ENCODE measurements at regions not wholly inside any gene's neighbourhood (a gene's known extent, or its start where the extent isn't known, plus 50 kb on each side); places are given as distances from the start of the nearest gene placed in this dataset.

GRCh38 chr11:104522123-104522522 lies 358.2 kb upstream of the PDGFD start:
- DNase-seq: no peak

DNA sequence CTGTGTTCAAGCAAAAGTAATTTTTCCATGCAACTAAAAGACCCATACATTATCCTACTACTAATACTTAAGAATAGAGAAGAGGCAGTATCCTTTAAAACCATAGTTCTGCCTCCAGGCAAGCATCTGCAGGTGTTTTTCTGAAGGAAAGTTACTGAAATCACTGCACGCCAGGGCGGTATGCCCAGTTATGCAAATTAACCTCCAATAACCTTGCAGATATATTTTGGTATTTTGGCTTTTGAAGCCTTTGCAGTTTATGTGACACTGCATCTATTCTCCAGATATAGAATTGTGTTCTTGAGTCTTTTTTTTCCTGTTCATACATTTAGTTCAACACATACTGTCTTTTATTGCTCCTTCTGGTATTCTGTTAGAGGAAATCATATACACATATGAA lies 346.2 kb upstream of the PDGFD start:
- DNase-seq: no peak

- DNase-seq: no peak
Measured at GRCh38 chr11:104490182-104490581, 326.2 kb upstream of the PDGFD start.

DNA sequence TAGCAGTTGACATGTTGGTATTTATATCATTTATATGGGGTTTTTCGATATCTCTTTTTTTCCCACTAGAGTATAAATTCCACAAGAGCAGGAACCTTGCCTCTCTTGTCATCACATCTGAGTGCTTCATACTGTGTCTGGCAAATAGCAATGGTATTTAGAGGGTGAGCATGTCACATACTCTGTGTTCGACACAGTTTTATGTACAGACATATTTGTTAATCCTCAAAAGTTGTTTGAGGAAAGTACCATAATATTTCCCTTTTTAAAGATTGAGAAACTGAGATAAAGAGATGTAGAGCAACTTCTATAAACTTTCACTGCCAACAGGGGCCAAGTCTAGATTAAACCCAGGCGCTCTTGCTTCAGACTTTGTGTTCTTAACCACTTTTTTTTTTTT lies 324.6 kb upstream of the PDGFD start:
- DNase-seq: no peak

GRCh38 chr11:104487046-104487806 lies 323.3 kb upstream of the PDGFD start:
- no peak for DNase-seq

- DNase-seq: no peak
Measured at GRCh38 chr11:104484804-104485554, 321.0 kb upstream of the PDGFD start.

DNA sequence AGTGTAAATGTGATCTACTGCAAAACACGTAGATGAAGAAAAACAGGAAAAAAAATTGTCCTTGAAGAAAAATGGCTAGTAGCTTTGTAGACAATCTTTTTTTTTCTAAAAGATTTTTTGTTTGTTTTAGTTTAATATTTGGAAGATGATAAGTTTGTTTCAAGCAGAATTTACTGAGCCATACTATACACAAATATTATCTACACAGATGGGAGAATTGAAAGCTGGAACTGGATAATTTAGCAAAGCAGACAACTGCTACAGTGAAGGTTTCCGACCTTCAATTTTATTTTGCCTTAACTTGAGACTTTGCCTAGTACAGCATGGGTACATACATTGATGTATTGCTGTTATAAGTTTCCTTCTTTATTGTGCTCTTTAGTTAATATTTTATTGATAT lies 313.0 kb upstream of the PDGFD start:
- no peak for DNase-seq

DNA sequence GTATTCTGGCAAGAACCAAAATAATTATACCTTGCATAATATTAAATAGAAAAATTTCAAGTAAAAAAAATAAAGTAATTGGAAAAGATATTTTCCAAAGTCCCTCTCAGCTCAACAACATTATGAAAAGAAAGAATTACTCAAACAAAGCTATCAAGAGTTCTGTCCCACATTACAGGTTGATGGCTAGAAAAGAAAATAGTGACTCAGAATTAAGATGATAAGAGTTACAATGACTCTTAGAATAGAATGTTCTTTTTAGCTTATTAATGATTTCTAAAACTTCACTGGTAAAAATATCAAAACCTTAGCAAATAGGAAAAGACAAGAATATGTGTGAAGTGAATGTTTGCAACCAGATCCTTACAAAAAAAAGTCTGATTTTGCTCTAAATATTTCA lies 312.5 kb upstream of the PDGFD start:
- no peak for DNase-seq

DNA sequence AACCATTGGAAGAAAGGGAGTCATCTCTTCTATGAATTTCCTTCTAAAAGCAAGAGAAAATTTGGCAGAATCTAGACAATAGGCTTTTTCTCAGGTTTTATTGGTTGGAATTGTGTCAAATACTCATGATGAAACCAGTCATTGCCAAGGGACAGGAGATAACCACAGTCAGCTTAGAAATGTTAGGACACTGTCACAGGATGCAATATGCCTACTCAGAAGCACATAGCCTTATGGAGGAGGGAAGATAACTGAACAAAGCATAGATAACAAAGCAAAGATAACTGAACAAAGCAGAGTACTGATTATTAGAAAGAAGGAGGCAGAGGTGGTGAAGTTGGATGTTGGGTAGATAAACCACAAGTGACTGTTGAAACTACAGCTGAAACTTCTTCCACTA lies 303.5 kb upstream of the PDGFD start:
- no peak for DNase-seq

GRCh38 chr11:104465321-104465720 lies 301.4 kb upstream of the PDGFD start:
- no peak for DNase-seq

GRCh38 chr11:104464691-104465090 lies 300.7 kb upstream of the PDGFD start:
- DNase-seq: no peak

DNA sequence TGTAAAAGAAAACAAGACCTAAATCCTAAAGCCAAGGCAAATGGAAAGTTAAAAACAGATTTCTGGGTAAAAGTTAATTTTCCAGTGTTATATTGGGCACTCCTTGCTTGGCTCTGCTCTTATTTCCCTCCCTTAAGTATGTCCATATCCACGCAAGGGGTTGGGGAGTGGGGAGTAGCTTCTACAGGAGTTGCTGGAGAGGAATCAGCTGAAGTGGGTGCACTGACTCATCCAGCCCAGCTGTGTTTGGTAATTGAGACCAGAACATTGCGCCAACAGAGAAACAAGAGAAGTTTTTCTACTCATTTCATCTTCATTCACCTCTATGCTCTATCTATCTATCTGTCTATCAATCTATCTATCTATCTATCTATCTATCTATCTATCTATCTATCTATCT lies 298.4 kb upstream of the PDGFD start:
- DNase-seq: no peak

DNA sequence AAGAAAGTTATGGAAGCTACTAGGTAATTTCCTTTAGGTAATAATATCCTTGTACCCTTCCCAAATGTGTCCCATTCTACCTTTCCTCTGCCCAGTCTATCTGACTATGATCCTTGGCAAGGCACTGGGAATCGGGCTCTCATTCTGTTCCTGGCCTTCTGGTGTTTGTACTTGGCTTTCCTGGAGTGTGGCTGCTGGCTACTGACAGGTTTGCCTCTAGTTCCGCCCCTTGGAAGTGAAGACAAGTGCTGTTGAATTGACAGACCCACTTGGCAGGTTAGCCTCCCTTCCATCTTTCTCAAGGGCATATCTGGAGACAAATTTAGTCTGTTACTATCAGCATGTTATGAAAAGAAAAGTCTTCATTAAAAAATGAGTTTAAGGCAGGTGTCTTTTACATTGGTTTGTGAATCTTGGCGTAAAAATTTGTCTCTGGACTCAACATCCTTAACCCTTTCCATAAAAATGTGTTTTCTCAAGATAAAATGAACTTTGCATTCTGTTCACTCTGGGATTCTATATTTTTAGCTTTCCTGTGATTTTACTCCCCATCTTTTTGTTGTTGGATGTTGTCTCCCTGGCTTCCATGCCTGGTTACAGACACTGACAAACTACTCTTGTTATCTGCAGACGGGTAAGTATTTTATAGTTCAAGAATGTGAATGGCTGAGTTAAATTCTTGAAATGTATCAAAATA lies 287.4 kb upstream of the PDGFD start:
- no peak for DNase-seq

DNA sequence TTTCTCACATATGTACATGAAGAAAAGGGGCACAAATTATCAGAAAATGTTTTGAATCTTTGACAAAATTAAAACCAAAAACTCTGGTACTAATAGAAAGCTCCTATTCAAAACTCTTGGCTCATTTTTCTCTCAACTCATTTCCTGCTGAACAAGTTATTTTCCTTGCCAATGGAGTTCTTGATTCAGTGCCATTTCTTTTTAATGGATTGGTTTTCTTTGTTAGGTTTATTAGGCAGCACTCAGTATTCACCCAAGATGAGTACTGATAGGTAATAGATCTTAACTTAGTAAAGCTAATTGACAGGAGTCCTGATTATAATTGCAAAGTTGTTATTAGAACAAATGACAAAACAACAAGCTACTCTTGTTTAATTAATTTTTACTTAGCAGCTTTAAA lies 279.4 kb upstream of the PDGFD start:
- no peak for DNase-seq

DNA sequence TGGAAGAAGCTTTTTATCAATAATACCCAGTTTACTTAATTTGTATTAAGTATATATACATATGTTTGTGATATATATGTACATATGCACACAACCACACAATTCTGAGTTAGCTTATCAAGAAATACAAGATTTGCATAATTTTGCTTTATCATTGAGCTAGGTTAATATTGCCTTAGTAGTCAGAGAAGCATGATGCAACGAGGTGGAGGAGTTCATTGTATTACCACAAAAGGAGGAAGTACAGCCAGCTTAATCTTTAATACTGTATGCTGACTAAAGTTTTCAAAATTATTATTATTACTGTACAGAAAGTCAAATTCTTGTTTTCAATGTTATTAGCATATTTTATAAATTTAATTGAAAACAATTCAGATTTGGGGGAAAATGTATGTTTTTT lies 278.4 kb upstream of the PDGFD start:
- no peak for DNase-seq

- no peak for DNase-seq
Measured at GRCh38 chr11:104435494-104435893, 271.5 kb upstream of the PDGFD start.

GRCh38 chr11:104433751-104434150 lies 269.8 kb upstream of the PDGFD start:
- no peak for DNase-seq

GRCh38 chr11:104432981-104433380 lies 269.0 kb upstream of the PDGFD start:
- DNase-seq: no peak

GRCh38 chr11:104432526-104432925 lies 268.6 kb upstream of the PDGFD start:
- DNase-seq: no peak

DNA sequence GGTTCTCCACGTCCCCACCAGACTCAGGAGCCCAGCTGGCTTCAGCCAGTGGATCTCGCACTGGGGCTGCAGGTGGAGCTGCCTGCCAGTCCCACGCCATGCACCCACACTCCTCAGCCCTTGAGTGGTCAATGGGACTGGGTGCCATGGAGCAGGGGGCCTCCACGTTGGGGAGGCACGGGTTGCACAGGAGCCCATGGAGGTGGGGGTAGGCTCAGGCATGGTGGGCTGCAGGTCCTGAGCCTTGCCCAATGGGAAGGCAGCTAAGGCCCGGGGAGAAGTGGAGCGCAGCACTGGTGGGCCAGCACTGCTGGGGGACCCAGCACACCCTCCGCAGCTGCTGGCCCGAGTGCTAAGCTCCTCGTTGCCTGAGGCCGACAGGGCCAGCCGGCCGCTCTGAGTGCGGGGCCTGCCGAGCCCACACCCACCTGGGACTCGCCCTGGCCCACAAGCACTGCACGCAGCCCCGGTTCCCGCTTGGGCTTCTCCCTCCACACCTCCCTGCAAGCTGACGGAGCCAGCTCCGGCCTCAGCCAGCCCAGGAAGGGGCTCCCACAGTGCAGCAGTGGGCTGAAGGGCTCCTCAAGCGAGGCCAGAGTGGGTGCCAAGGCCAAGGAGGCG lies 258.5 kb upstream of the PDGFD start:
- no peak for DNase-seq

DNA sequence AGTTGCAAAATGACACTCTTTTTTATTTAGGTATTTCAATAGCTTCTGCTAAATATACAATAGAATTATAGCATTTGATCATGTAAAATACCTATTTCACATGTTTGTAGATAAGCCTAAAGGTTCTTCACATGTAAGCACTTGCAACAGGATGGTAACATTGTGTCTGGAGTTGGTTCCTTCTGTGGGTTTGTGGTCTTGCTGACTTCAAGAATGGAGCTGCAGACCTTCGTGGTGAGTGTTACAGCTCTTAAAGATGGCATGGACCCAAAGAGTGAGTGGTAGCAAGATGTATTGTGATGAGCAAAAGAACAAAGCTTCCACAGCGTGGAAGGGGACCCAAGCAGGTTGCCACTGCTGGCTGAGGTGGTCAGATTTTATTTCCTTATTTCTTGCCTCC lies 246.4 kb upstream of the PDGFD start:
- DNase-seq: no peak

DNA sequence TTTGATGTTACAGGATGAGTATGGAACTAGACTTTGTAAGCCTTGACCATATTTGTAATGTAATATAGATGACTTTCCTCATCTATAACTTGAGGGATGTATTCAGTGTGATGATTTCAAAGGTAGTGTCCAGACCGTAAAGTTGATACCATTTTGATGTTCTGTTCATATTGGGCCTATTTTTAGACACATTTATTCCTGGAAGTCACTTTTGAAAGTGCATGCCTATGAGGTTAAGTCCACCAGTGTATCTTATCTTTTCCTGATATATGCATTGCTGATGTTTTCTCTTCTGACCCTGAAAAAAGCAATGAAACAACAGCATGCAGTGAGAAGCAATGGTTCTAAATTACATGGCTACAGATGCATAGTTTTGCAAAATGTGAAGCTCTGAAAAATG lies 244.7 kb upstream of the PDGFD start:
- DNase-seq: no peak

DNA sequence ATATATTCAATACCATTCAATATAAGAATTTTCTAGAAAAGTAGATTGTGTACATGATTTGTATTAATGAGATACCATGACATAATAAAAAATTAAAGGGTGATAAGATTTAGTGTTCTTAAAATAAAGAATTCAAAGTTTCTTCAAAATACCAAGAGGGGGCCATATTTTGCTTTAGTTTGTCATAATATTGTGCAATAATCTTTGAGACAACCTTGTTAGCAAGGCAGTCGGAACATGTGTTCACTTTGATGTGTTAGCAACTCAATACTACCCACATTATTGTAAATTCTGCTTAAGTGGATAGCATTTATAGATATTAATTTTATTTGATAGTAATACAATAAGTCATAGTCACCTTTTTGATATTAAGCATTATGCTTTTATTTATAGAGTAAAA lies 241.3 kb upstream of the PDGFD start:
- no peak for DNase-seq

Data from NCI-H1417 treated with DMSO at 0.1 percent for 48 hours (cell line).